ENCODE measurements at regions not wholly inside any gene's neighbourhood (a gene's known extent, or its start where the extent isn't known, plus 50 kb on each side); places are given as distances from the start of the nearest gene placed in this dataset.

DNA sequence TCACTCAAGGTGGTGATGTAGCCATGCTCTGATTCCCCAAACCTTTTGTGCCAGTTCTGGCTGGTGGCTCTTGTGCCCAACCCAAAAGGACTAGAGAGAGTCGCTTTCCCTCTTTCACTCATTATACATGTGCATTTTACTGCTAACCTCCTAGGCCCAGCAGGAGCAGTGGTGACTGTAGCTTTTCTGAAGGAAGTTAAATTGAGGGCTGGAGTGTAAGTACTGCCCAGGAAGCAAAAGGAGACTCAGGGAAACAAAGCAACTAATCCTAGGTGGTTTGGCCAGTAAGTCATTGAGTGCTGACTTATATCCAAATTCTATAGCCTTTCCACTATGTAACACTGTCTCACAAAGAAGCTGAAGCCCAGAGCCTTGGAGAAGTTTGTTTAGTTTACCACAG lies 194.4 kb upstream of the ZNF462 start:
- no peak for TF ChIP-seq EP300 (IDR thresholded peaks at IDR 0.05)
- TF ChIP-seq, protein P1, sequence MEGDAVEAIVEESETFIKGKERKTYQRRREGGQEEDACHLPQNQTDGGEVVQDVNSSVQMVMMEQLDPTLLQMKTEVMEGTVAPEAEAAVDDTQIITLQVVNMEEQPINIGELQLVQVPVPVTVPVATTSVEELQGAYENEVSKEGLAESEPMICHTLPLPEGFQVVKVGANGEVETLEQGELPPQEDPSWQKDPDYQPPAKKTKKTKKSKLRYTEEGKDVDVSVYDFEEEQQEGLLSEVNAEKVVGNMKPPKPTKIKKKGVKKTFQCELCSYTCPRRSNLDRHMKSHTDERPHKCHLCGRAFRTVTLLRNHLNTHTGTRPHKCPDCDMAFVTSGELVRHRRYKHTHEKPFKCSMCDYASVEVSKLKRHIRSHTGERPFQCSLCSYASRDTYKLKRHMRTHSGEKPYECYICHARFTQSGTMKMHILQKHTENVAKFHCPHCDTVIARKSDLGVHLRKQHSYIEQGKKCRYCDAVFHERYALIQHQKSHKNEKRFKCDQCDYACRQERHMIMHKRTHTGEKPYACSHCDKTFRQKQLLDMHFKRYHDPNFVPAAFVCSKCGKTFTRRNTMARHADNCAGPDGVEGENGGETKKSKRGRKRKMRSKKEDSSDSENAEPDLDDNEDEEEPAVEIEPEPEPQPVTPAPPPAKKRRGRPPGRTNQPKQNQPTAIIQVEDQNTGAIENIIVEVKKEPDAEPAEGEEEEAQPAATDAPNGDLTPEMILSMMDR (IDR thresholded peaks at IDR 0.05), result no peak
